ENCODE measurements at regions not wholly inside any gene's neighbourhood (a gene's known extent, or its start where the extent isn't known, plus 50 kb on each side); places are given as distances from the start of the nearest gene placed in this dataset.

- TF ChIP-seq, protein P1, sequence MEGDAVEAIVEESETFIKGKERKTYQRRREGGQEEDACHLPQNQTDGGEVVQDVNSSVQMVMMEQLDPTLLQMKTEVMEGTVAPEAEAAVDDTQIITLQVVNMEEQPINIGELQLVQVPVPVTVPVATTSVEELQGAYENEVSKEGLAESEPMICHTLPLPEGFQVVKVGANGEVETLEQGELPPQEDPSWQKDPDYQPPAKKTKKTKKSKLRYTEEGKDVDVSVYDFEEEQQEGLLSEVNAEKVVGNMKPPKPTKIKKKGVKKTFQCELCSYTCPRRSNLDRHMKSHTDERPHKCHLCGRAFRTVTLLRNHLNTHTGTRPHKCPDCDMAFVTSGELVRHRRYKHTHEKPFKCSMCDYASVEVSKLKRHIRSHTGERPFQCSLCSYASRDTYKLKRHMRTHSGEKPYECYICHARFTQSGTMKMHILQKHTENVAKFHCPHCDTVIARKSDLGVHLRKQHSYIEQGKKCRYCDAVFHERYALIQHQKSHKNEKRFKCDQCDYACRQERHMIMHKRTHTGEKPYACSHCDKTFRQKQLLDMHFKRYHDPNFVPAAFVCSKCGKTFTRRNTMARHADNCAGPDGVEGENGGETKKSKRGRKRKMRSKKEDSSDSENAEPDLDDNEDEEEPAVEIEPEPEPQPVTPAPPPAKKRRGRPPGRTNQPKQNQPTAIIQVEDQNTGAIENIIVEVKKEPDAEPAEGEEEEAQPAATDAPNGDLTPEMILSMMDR (IDR thresholded peaks at IDR 0.05 in 8 of 11, conservative IDR thresholded peaks at IDR 0.05 in 3 of 11) = no peak
- no peak for TF ChIP-seq POLR2A (IDR thresholded peaks at IDR 0.05)
These were observed 1337.6 kb downstream of the LRFN5 start for GRCh38 chr14:42944284-42944683.

Data from spleen (tissue), 7 donors.